ENCODE measurements at regions not wholly inside any gene's neighbourhood (a gene's known extent, or its start where the extent isn't known, plus 50 kb on each side); places are given as distances from the start of the nearest gene placed in this dataset.

DNA sequence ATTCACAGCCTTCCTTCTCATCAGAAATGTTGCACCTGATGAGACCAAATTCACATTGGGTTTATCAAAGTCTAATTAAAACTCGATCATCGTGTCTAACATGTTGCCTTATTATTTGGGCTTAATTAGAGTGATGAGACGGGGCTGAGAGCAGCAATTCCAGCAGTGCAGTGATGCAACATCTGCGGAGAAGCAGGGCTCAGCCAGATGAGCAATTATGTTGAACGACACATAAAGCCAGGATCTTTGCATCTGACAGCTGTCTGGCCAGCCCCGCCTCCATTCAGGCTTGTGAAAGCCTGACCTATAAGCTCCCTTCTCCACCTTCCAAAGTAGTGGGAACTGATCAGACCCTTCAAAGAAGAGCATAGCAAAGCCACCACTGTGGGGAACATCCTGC, 109.8 kb downstream of the C1orf94 start:
- TF ChIP-seq, protein P1, sequence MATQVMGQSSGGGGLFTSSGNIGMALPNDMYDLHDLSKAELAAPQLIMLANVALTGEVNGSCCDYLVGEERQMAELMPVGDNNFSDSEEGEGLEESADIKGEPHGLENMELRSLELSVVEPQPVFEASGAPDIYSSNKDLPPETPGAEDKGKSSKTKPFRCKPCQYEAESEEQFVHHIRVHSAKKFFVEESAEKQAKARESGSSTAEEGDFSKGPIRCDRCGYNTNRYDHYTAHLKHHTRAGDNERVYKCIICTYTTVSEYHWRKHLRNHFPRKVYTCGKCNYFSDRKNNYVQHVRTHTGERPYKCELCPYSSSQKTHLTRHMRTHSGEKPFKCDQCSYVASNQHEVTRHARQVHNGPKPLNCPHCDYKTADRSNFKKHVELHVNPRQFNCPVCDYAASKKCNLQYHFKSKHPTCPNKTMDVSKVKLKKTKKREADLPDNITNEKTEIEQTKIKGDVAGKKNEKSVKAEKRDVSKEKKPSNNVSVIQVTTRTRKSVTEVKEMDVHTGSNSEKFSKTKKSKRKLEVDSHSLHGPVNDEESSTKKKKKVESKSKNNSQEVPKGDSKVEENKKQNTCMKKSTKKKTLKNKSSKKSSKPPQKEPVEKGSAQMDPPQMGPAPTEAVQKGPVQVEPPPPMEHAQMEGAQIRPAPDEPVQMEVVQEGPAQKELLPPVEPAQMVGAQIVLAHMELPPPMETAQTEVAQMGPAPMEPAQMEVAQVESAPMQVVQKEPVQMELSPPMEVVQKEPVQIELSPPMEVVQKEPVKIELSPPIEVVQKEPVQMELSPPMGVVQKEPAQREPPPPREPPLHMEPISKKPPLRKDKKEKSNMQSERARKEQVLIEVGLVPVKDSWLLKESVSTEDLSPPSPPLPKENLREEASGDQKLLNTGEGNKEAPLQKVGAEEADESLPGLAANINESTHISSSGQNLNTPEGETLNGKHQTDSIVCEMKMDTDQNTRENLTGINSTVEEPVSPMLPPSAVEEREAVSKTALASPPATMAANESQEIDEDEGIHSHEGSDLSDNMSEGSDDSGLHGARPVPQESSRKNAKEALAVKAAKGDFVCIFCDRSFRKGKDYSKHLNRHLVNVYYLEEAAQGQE (IDR thresholded peaks at IDR 0.05; ENCODE audit: insufficient read depth in 1 of 2, low read depth in 2 of 2, low read length in 2 of 2): no peak
- TF ChIP-seq SIN3A (IDR thresholded peaks at IDR 0.05; ENCODE audit: borderline replicate concordance, insufficient read depth, low read length): no peak

Data from PFSK-1 (cell line).